NCI-H446 (cell line): ENCODE measurements at regions not wholly inside any gene's neighbourhood (a gene's known extent, or its start where the extent isn't known, plus 50 kb on each side); places are given as distances from the start of the nearest gene placed in this dataset.
"Not testable (repeated sequence)": the region's sequence is repeated elsewhere in the genome, so short reads cannot be mapped to it uniquely, and the experiment has no call there.

Experiments
- DNase-seq, 2 experiments: peaks; one replicate each; lab custom pipeline; 2025; lab: John Stamatoyannopoulos, UW

DNA sequence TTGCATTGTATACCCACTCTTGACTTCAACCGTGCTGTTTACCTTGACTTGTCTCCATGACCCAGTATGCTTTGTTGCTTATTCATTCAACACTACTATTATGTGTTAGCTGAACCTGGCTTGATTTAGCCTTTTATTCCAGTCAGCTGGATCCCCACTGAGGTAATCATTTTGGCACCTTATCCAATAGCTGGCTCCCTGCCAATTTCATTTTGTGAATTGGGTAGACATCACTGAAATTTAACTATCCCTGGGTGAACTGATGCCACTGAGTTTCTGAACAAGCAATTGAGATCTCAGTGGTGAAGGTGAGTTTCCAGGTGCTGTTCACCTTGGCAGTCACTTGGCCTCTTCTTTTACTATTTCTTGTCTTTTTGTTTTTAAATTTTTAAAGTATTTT lies 584.3 kb downstream of the ADCYAP1 start:
- peak; percentile 50 to 85 for DNase-seq

DNA sequence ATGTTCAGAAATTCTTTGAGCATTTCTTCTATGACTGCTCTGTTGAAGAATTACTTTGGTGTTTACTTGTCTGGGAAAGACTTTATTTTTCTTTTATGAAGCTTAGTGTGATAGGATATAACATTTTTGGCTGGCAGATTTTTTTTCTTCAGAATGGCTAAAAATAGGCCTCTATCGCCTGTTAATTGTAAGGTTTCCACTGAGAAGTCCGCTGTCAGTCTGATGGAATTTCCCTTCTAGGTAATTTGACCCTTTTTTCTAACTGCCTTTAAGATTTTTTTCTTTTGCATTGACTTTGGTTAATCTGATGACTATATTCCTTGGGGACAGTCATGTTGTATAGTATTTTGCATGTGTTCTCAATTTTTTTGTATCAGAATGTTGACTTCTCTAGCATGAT lies 590.7 kb downstream of the ADCYAP1 start:
- DNase-seq, result no peak

DNA sequence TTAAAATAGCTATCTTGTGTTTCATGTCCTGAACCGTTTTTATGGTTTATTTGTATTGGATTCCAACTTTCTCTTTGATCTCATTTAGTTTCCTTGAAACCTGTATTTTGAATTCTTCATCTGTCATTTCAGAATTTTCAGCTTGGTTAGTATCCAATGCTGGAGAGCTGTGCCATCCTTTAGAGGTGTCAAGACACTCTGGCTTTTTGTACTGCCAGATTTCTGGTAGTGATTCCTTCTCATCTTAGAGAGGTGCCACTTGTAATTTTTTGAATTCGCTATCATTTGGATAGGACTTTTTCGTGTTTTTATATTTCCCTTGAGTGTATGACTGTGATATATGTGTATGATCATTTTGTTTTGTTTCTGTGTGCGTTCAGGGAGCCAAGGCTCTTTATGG lies 591.4 kb downstream of the ADCYAP1 start:
- no peak for DNase-seq

DNA sequence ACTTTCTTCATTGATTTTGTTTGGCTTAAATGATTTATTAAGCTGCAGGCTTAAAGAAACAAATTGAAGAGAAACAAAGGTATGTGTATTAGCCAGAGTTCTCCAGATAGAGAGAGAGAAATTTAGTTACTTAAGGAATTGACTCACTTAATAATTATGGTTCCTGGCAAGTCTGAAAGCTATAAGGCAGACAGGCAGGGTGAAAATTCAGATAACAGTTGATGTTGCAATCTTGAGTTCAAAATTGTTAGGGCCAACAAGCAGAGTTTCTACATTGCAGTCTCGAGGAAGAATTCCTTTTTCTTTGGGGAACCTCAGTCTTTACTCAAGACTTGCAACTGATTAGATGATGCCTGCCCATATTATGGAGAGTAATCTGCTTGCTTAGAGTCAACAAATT lies 593.5 kb downstream of the ADCYAP1 start:
- DNase-seq, result no peak

DNA sequence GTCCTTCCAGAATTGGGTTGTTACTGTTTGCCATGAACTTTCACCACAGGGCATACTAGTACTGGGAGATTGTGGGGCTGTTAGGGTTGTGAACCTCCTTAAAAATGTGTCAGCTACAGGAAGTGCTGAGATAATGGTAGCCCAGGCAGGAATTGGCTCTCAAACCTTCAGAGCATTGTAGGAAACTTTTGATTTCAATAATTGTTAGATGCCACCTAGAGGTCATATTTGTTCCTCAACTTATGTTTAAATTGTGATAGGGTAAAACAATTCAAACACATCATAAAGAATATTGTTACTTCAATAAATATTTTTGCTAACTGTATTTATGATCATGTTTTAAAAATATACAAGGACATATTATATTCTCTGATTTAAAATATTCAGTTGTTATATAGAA lies 594.6 kb downstream of the ADCYAP1 start:
- DNase-seq, result peak in 1 of 2 experiments; percentile 44

DNA sequence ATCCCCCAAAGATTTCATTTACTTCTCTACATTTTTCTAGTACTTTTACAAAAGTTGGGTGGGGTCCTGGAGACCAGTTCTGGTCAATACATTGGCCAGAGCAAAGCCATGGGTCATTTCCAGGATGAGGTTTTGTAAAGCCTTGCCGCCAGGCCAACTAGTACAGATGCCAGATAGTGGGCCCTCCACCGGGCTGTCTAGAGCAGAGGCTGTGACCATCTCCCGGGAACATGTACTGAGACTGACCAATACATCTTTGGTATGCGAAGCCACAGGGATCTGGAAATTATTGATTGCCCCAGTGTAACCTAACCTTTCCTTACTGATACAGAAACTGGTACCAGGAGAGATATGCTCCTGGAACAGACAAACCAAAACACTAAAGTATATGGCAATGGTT lies 599.2 kb downstream of the ADCYAP1 start:
- DNase-seq, result no peak

DNA sequence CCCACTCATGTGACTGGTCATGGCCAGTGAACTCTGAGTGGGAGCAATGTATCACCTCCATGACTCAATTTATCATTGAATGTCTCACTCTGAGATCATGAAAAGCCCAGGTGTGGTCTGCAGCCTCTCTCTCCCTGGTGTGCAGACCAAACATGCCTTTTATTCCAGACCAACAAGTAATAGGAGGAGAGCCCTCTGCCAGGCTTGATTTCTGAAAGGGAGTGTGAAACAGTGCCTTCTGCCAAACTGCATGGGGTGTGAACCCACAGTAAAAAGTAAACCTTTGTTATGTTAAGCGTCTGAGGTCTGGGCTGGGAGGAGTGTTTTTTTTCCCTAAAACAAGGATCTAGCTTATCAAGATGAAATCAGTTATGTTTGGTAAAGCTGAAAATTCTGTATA lies 601.2 kb downstream of the ADCYAP1 start:
- no peak for DNase-seq

DNA sequence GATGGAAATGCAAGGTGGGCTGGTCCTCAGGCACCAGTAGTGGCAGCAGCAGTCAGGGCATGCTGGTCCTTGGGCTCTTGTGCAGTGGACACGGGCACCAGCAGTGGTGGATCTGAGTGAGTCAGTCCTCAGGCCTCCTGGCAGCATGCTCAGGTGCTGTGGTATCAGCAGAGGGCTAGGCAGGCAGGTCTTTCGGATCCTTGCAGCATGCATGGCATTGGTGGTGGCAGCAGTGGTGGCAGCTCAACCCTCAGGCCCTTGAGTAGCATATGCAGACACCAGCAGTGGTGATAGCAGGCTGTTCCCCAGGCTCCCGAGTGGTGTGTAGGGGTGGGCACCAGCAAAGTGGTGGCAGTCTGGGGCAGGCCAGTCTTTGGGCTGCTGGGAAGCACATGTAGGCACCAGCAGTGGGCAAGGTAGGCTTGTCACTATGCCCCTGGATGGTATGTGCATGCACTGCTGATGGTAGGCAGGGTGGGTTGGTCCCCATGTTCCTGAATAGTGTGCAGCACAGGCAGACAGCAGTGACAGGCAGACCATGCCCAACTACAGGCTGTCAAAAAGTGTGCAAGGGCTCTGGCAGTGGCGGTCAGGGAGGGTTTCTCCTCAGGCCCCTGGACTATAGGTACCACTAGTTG lies 606.0 kb downstream of the ADCYAP1 start:
- DNase-seq, result no peak

DNA sequence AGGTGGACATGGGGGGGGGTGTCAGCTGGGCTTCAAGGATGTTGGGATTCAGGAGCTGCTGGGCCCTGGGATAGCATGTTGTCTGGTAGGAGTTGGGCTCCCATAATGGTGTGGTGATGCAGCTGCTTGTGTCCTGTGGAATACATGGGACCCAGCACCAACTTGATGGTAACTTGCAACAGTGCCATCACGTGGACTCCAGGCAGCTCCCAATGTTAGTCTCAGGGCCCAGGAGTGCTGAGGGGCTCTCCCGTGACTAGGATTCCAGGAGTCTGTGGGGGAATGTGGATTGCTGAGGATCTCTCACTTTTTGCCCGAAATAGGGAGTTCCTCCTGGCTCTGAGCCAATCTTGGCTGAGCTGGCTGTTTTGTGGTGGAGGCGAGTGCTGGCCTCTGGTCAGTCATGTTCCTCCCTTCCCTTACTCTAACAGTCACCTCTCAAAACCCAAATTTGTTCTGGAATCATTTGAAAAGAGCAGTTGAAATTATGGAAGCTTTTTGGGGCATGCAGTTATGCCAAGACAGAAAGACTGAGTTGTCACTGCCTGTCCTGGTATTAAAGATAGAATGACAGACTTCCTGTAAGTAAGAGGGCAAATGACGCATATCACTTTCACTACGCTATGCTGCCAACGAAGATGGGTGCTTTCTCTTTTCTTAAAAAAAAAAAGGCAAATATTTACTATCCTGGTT lies 607.1 kb downstream of the ADCYAP1 start:
- DNase-seq, result no peak

DNA sequence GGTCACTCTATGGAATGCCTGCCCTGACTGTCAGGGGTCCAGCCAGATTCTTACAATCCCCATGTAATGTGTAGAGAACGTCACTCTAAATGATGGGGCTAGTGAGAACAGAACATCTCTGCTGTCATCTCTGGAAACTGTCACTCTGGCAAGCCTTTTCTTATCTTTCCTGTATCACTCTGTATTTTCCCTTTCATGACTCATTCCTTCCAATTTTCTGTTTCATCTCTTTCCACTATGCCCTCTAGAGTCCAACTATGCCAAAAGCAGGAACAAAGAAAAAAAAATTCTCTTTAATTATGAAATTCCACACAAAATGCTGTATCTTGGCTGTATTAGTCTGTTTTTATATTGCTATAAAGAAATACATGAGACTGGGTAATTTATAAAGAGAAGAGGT lies 608.8 kb downstream of the ADCYAP1 start:
- DNase-seq, result no peak

DNA sequence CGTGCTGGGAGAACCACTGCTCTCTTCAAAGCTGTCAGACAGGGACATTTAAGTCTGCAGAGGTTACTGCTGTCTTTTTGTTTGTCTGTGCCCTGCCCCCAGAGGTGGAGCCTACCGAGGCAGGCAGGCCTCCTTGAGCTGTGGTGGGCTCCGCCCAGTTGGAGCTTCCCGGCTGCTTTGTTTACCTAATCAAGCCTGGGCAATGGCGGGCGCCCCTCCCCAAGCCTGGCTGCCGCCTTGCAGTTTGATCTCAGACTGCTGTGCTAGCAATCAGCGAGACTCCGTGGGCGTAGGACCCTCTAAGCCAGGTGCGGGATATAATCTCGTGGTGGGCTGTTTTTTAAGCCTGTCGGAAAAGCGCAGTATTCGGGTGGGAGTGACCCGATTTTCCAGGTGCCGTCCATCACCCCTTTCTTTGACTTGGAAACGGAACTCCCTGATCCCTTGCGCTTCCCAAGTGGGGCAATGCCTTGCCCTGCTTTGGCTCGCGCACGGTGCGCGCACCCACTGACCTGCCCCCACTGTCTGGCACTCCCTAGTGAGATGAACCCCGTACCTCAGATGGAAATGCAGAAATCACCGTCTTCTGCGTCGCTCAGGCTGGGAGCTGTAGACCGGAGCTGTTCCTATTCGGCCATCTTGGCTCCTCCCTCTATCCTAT lies 617.0 kb downstream of the ADCYAP1 start:
- not testable (repeated sequence) for DNase-seq

DNA sequence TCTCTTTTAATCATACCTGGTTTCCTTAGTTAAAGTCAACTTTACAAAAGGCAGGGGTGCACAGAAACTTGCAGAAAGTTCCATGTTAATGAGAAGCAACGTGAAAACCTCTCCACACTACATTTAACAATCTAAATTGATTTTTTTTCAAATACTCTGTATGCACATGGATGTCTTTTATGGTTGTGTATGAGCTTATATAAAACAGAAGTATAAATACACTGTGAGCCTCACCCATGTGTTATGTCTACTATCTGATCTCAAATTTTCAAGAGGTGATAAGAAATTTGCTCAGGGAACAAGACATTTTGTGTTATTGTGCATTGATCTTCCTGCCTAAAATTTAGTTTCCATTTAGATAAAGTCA lies 617.6 kb downstream of the ADCYAP1 start:
- no peak for DNase-seq

DNA sequence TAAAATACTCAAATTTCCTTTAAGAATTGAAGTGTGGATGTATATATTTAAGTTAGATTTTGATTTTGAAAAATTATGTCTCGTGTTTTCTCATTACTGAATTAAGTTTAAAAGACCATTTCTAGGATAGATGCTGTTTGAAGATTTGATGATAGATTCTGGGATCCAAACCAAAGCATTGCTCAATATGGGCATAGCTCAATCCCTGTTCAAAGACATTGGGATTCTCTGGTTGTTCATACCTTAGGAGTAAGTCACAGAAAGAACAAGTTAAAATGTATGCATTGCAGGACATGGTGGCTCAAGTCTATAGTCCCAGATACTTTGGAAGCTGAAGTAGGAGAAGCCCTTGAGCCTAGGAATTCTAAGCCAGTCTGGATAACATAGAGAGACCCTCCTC lies 622.3 kb downstream of the ADCYAP1 start:
- DNase-seq, result no peak

DNA sequence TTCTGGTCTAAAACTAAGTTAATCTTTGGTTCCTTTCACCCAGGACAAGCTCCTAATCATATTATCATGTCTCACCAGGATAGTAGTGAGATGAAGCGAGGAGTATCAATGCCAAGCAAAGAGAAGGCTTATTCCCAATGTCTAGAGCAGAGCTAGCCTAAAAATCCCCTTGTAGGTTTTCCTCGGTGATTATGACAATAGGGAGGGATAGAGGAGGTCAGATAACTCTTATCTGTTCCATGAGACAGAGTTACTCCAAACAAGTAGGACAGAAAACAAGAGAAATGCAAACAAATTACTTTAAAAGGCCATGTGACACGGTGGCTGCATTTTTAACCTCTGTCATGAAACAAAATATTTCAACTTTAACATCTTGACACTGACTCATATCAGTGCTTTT lies 623.1 kb downstream of the ADCYAP1 start:
- no peak for DNase-seq

DNA sequence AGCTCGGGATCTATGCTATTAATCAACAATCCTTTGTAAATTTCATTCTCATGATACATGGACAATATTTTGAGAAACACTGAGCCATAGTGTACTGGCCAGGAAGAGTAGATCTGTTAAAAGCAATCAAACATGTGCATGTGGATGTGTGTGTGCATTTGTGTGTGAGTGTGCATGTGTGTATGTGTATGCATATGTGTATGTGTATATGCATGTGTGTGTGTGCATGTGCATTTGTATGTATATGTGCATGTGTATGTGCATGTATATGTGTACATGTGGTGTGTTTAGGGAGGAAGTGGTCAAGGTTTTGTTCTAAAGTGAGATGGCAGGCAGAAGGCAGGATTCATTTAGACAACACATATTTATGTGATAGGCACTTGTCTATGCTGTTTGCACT lies 623.8 kb downstream of the ADCYAP1 start:
- no peak for DNase-seq

DNA sequence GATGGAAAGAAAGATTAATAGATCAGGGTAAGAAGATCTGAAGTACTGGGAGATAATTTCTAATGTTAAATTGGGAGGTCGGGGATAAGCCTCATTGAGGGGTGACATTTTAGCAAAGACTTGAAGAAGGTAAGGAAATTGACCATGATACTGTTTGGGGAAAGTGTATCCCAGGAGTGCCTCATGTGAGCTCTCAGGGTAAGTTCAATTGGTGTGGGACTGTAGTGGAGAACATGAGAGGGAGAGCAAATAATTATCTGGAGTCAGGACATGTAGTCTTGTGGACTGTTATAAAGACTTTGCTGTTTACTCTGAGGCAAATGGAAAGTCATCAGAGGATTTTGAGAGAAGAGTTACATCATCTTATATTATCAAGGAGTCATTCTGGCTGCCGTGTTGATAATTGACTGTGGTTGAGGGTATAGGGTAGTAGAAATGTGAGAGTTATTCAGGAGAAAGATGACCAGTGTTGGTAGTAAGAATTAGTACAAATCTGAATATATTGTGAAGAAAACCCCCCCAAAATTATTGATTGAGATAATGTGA lies 624.4 kb downstream of the ADCYAP1 start:
- no peak for DNase-seq

DNA sequence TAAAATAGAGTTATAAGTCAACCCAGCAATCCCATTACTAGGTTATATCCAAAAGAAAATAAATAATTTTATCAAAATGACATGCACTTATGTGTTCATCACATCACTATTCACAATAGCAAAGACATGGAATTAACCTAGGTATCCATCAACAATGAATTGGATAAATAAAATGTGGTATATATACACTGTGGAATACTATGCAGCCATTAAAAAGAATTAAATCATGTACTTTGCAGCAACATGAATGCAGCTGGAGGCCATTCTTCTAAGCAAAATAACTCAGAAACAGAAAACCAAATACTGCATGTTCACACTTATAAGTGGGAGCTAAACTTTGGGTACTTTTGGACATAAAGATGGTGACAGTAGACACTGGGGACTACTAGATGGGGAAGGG lies 626.0 kb downstream of the ADCYAP1 start:
- DNase-seq, result no peak

DNA sequence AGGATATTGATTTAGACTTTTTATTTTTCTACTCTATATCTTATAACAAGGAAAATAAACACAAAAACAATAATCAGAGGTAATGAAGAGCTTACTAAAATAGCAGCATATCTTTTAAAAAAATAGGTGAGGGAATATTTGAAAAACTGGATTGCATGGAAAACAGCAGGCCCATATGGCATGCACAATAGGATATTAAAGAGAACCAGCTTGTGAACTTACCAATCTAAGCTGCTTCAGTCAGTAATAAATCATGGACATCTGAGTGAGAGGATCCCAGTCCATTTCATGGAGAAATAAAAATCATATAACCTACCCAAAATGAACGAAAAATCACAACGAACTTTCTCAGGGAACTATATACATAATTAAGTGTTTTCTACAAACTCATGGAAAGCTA lies 634.6 kb downstream of the ADCYAP1 start:
- peak in 1 of 2 experiments; percentile 4 for DNase-seq

DNA sequence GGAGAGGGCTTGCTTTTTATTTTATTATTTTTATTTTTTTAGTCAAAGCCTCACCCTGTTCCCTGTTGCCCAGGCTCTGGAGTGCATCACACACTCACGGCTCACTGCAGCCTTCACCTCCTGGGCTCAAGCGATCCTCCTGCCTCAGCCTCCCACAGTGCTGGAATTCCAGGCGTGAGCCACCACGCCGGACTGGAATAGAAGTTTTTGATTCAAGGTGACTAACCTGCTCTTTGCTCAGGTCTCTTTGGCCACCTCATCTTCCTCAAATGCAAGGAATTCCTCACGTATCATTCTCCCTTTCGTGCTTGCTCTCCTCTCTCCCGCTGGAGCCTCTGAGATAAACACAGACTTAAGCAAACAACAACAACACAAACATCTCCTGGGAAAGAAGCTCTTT lies 636.8 kb downstream of the ADCYAP1 start:
- DNase-seq, result no peak

DNA sequence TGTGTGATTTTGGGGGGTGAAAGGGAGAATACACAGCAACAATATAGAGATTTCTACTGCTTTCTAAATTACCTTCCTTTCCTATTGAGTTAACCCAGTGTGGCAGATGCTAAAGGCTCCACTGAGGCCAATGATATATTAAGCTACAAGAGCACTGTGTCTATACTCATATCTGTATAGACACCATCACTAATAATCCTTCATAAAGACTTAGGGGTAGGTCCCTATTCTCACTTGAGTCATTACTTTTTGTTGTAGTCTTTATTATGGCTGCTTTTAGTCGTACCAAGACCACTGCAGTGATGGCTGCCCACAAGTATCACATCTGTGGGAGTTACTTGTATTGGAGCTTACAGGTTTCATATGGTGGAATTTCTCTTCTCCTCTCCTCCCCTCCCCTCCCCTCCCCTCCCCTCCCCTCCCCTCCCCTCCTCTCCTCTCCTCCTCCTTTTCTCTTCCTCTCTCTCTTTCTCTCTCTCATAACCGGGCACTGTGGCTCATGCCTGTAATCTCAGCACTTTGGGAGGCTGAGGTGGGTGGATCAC lies 637.6 kb downstream of the ADCYAP1 start:
- no peak for DNase-seq

DNA sequence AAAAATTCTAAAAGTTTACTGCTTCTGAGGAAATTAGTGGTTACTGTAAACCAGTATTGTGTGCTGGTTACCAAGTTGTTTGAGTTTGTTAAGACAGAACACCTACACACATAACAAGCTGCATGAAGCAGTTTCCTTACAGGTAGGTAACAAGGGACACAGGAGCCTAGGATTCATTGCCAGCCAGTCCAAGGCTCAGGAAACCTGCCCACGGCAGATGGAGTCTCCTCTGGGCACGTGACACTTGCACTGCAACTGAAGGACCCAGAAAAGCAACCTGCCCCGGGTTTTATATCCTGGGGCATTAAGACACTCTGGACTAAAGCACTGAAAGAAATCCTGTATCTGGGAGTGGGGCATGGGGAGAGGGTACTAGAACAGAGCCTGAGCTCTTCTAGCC lies 639.3 kb downstream of the ADCYAP1 start:
- DNase-seq, result no peak

DNA sequence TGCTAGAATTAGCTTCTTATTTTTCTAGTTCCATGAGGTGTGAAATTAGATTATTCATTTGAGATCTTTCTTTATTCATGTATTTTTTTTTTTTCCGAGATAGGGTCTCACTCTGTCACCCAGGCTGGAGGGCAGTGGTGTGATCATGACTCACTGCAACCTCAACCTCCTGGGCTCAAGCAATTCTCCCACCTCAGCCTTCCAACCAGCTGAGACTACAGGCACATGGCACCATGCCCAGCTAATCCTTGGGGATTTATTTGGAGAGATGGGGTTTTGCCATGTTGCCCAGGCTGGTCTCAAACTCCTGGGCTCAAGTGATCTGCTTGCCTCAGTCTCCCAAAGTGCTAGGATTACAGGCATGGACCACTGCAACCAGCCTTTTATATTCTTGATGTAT lies 653.0 kb downstream of the ADCYAP1 start:
- DNase-seq, result peak; percentile 12 to 65

DNA sequence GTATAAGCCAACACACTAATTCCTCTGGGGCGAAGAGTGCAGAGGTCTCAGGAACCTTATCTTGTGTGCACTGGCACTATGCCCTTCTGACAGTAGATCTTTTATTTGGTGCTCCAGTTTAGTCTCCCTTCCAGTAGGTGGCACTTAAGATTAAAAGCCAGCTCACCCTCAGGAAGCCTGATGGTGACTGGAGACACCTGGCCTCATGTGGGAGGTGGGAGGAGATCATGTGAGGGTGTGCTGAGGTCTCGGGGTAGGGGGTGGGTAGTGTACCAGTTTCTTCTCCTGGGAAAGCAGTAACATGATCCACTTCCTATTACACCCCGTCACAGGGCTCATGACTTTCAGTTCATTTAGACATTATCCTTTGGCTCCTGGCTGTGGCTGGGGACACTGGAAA lies 654.9 kb downstream of the ADCYAP1 start:
- DNase-seq, result no peak
